GM18507 (cell line): ENCODE measurements at regions not wholly inside any gene's neighbourhood (a gene's known extent, or its start where the extent isn't known, plus 50 kb on each side); places are given as distances from the start of the nearest gene placed in this dataset.
"Not testable (repeated sequence)": the region's sequence is repeated elsewhere in the genome, so short reads cannot be mapped to it uniquely, and the experiment has no call there.

Experiments
- DNase-seq: peaks from one replicate; pipeline ENCODE4 v3.0.0; 2011; ENCODE audit warnings: low read depth; ENCODE audit not compliant: insufficient read length; ENCODE audit errors: extremely low spot score
- FAIRE-seq: peaks from 2 replicates; lab custom pipeline; 2011; peaks lifted over from hg19 to GRCh38; lab: Jason Lieb, UNC

DNA sequence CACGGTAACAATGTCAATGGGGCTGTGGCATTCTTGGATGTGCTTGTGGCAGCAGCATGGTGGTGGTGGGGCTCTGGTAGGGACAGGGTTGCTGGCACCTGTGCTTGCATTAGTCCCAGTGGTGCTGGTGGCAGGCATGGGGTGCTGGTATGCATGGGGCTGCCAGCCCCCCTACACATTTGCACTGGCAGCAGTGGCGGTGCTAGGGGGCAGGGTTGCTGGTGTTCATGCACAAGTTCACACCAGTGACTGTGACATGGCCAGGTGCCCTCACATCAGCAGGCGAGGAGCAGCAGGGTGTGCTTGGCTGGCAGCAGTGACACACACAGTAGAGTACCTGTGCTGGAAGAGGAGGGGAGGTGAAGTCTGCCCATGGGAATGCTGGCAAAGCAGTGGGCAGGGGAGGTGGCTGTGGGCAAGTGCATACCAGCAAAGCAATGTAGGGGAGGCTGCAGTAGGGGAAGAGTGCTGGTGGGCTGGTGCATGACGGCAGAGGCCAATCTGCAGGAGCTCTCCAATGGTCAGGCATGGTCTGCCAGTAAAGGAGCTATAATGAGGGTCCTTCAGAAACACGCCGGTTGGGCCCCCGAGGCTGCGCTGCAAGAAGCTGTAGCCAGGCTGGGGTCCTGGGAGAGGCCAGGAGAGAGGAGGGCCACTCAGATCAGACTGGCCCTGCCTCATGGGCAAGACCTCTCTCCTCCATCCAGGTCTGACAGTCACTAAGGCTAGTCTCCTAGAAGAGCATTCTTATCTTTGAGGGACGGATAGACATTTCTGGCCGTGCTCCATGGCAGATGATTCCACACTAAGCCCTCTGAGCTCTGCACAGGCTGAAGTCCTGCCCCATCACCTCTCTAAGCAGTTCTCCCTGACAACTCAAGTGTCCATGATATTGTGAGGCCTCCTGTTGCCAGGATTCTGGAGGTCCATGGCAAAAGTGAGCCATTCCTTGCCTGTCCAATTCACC lies 406.4 kb downstream of the SEMA3D start:
- DNase-seq (no peak), FAIRE-seq (no peak)

DNA sequence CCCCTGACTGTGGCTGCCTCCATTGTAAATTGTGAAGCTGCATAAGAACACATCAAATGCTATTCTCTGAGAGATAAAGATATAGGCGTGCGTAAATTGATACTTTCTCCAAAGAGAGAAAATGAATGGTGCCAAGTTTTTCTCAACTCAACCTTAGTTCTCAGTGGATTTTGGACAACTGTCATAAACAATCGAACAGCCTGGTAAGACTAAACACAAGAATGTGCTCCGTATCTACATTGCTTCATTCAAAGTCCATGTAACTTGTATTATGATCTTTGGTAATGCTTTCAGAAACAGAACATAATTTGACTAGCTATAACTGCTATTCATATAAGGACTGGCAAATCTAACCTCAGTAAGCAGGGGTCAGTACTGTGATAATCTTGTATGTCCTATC lies 429.1 kb downstream of the SEMA3D start:
- FAIRE-seq (no peak), DNase-seq (no peak)

DNA sequence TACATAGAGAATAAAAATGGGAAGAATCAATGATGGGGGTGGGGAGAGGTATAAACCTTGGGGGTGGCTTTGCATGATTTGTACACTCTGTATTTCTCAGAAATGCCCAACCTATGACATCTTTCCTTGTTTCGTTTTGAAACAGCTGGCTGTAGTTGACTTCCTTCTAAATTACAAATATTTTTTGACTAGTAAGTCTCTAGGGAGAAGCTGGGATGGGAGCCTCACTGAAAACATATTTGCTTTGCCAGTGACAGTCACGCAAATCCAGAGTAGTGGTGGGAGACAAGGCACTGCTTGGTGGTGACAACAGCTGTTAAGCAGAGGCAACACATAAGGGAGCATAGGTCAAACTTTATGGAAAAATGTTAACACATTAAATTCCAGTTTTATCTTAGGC lies 440.5 kb downstream of the SEMA3D start:
- no peak for FAIRE-seq
- no peak for DNase-seq

DNA sequence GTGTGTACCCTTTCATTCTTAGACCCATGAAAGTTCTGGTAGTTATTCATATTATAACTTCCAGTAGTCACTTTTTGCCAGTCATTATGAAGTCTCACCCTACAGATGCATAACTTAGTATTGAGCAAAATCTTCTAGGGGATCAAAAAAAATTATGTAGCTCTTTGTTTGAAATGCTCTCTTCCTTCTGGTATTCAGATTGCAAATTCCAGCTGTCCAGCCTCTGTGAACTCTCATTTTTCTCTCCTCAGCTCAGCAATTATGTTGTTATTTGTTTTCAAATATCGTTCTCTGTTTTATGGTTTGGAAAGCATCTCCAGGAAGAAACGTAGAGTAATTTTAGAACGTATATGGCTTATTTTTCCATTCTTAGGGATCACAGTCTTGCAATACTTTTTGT lies 442.5 kb downstream of the SEMA3D start:
- no peak for DNase-seq
- FAIRE-seq = no peak

DNA sequence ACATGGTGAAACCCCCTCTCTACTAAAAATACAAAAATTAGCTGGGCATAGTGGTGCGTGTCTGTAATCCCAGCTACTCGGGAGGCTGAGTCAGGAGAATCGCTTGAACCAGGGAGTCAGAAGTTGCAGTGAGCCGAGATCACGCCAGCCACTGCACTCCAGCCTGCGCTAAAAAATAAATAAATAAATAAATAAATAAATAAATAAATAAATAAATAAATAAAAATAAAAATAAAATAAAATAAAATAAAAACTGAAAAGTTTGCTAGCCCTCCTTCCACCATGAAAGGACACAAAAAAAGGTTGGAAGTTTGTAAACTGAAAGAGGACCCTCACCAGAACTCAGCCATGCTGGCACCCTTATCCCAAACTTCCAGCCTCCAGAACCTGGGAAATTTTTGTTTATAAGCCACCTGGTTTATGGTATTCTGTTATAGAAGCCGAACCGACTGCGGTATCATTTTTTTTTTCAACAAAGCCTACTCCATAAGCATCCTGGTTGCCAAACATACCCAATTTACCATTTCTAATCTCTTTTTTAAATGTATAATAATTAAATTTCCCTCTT lies 448.2 kb downstream of the SEMA3D start:
- FAIRE-seq (no peak), DNase-seq (no peak)

DNA sequence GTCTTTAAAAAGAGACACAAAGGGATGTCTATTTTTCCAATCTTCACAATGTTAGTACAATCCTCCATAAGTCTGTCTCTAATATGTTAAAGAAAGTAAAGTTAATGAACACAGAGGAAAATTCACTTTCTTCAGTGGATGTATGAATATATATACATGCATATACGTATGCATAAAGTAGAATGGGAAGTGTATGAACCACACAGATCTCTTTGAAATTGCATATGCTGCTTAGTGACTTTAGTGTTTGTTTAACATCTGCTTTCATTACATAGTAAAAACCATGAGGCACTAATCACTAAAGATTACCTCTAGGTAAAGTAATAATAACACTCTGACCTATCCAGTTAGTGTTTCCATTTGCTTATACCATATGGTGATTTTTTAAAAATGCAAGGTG lies 451.2 kb downstream of the SEMA3D start:
- no peak for FAIRE-seq
- no peak for DNase-seq

DNA sequence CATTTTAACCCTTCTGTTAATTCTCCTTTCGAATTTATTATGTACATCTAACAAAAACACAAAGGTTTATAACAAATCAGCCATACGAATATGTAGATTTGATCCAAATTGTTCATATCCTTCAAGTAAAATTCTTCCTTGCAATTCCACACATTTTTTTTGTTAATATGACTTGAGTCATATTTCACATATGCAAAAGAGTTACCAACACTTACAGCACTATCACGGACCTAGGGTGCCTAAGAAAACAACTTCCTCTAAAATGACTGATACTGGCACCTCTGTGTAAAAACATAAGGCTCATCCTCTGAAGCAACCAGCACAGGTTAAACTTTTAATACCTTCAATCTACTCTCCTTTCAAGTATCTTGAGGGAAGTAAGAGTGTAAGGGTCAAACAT lies 451.8 kb downstream of the SEMA3D start:
- no peak for FAIRE-seq

DNA sequence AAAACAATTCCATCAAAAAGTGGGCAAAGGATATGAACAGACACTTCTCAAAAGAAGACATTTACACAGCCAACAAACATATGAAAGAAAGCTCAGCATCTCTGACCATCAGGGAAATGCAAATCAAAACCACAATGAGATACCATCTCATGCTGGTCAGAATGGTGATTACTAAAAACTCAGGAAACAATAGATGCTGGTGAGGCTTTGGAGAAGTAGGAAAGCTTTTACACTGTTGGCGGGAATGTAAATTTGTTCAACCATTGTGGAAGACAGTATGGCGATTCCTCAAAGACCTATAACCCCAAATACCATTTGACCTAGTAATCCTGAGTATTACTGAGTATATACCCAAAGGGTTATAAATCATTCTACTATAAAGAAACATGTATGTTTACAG lies 452.9 kb downstream of the SEMA3D start:
- FAIRE-seq, DNase-seq: not testable (repeated sequence)

More for the DNA sequence above, 451.8 kb downstream of the SEMA3D start:
- DNase-seq = no peak

DNA sequence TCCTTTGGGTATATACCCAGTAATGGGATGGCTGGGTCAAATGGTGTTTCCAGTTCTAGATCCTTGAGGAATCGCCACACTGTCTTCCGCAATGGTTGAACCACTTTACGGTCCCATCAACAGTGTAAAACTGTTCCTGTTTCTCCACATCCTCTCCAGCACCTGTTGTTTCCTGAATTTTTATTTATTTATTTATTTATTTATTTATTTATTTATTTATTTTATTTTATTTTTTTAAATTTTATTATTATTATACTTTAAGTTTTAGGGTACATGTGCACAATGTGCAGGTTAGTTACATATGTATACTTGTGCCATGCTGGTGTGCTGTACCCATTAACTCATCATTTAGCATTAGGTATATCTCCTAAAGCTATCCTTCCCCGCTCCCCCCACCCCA lies 456.0 kb downstream of the SEMA3D start:
- FAIRE-seq, DNase-seq: not testable (repeated sequence)

DNA sequence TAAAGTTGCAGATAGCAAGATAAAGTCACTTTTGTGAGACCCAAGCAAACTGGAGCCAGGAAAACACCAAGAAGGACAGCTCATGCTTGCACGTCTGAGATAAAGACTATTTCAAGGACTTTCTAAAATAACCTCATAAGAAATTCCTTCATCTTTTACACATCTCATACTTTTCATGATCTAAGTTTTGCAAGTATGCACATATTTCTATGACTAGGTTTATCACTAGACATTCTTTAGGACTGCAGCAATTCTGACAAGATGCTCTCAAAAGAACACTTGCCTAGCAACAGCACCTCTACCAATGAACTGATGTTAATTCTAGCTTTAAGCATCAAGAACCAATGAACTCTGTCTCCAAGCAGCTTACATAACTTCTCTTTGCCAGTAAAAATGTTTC lies 457.6 kb downstream of the SEMA3D start:
- no peak for FAIRE-seq
- DNase-seq = no peak

DNA sequence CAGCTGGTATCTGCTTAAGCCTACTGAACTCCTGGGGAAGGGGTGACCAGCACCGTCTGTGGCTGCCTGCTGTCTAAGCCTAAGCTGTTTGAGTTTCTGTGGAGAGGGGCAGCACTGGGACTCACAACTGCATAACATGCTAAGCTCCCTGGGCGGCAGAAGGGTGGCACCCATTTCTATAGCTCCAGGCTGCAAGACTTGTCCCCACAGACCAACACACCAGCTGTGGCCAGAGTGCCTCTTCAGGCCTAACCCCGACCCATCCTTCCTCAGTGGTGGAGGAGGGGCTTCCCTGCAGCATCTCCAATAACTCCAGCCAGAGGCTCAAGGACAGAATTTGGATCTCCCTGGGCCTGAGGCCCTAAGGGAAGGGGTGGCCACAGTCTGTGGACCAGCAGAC lies 464.1 kb downstream of the SEMA3D start:
- FAIRE-seq = no peak

DNA sequence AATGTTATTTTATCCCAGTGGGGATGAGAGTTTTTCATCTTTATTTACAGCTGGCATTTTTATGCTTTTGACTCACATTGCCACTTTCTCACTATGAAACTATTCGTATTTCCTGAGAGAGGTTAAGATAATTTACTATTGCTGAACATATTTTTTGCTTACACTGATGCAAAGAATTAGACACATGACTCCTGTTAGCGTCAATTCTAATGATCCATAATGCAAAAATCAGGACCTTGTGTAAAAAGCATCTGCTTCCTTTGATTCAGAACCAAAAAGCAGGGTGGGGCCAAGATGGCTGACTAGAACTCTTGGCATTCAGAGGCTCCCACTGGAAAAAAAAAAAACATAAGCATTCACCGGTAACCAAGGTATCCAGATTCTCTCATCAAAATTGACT lies 464.8 kb downstream of the SEMA3D start:
- DNase-seq (no peak), FAIRE-seq (no peak)

More for the DNA sequence above, 464.1 kb downstream of the SEMA3D start:
- no peak for DNase-seq

DNA sequence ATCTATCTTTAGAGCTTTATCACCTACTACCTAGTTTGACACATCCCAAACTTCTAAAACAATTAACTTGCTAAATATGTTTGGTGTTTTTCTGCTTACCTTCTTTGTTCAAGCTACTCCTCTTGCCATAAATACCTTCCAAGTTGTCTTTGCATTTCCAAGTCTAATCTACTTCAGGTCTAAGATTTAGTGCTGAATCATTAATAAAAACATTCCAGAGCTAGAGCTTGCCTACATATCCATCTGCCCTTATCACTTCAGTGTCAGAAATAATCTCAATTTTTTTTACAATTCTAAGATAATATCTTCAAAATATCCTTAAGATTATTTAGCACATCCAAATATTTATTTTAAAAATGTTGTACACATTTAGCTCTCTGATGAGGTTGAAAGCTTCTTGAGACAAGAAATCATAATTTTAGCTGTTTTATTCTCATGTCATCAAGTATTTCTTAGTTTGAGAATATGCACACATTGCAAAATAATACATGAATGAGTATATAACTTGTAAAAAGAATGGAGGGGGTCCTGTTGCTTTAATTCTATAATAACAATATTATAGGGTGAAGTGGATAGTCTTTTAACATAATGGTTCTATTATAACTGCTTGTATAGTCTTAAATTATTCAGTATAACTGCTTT lies 466.3 kb downstream of the SEMA3D start:
- no peak for FAIRE-seq
- no peak for DNase-seq

DNA sequence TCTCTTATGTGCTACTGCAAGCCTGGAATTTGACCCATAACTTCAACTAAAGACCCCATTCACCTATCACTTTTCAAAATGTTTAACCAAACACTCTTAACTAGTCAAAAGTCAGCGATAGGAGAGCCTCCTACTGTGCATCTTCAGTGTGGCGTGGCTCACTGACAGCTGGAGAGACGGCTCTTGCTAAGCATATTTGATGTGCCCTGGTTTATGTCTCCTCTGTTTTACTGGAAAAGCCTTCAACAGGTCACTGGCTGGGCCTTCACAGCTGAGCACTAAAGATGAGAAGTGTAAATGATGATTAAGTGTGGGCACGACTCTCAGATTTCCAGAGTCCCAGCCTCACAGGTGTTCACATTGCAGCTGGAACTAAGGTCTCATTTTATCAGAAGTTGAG lies 472.1 kb downstream of the SEMA3D start:
- no peak for DNase-seq
- no peak for FAIRE-seq

DNA sequence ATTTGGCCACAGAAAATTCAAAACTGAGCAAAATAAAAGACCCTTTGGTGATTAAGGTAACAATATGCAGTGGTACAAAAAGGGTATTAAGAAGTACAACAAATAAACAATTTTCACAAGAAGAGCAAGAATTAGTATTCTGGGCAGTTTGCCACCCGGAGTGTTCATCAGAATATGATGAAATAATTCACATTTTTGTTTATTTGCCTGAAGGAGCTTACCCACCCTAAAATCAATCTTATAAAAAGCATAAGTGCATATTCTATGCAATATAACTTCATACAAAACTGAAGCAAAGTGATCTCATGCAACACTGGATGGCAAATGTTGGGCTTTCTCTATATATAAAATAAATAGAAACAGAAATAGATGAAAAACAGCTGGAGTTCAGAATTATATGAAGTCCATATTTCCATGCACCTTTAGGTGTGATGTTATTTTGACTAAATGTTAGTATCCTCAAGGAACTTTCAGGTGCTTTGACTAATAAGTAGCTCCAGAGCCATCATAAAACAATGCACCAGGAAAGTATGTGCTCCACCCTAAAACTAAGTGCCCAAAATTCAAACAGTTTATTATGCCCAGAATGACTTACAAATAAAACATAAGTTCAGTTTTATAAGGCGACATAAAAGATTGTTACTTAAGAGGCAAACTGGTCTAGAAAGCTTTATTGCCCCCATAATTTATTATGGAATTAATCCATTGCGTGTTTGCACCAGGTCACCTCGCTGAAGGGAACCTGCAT lies 474.3 kb downstream of the SEMA3D start:
- no peak for DNase-seq
- FAIRE-seq = no peak

DNA sequence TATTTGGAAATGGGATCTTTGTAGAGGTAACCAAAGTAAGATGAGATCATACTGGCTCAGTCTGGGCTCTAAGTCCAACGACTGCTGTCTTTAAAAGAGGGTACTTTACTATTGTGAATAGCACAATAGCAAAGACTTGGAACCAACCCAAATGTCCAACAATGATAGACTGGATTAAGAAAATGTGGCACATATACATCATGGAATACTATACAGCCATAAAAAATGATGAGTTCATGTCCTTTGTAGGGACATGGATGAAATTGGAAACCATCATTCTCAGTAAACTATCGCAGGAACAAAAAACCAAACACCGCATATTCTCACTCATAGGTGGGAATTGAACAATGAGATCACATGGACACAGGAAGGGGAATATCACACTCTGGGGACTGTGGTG lies 476.3 kb downstream of the SEMA3D start:
- not testable (repeated sequence) for FAIRE-seq

DNA sequence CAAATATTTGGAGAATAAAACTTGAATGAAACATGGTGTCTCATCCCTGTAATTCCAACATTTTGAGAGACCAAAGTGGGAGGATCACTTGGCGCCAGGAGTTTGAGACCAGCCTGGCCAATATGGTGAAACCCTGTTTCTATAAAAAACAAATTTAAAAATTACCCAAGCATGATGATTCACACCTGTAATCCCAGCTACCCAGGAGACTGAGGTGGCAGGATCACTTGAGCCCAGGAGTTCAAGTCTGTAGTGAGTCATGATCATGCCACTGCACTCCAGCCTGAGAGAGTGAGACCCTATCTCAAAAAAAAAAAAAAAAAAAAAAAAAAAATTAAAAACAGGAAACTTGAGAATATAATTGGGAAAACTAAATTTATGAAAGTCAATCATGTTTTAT lies 481.1 kb downstream of the SEMA3D start:
- DNase-seq = no peak
- FAIRE-seq = no peak

More for the DNA sequence above, 476.3 kb downstream of the SEMA3D start:
- DNase-seq = not testable (repeated sequence)

DNA sequence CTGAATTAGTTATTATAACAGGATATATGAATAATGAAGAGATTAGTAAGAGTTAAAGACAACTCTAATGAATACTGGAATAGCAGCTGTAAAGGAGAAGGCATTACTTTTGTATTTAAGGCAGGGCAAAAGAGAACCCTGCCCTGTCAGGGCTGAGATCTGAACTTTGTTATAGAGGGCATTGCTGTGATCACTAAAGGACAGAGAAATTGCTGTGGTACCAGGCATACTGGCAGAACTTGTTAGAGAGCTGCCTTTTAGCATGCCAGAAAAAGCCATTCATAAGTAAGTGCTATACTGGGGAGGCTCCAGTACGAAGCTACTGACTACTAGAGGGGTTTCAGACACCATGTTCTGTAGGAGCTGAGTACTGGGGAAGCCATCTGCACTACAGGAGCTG lies 481.8 kb downstream of the SEMA3D start:
- DNase-seq = no peak
- FAIRE-seq = no peak

DNA sequence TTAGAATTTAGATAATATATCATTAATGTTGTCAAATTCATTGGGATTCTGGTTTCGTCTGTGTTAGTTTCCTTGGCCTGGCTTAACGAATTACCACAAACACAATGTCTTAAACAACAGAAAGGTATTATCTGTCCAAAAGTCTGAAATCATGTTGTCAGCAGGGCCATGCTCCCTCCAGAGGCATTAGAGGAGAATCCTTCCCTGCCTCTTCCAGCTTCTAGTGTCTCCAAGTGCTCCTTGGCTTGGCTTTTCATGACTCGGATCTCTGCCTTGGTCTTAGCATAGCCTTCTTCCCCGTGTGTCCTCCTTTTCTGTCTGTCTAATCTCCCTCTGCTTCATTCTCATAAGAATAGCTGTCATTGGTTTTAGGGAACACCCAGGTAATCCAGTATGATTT lies 482.5 kb downstream of the SEMA3D start:
- DNase-seq (no peak), FAIRE-seq (no peak)
